Coronary artery (tissue), 2 donors: ENCODE measurements at regions not wholly inside any gene's neighbourhood (a gene's known extent, or its start where the extent isn't known, plus 50 kb on each side); places are given as distances from the start of the nearest gene placed in this dataset.
"Not testable (repeated sequence)": the region's sequence is repeated elsewhere in the genome, so short reads cannot be mapped to it uniquely, and the experiment has no call there.

ENCODE experiments used
- DNase-seq: peaks from one replicate; pipeline ENCODE4 v3.0.0-alpha.2; 2017; ENCODE audit warnings: low spot score
- H3K27ac ChIP-seq, 2 donors: fragments of 200-600 bp; sonication (generic); one replicate each; pipeline ENCODE4 v1.5.1; 2016 to 2019
- H3K4me3 ChIP-seq: fragments of 200-600 bp; sonication (generic); 2 replicates; pipeline ENCODE4 v1.5.1; 2016; ENCODE audit warnings: mild to moderate bottlenecking, moderate library complexity
- TF ChIP-seq, protein P1 (sequence below): fragments of 200-600 bp; sonication (generic); IDR thresholded peaks from one replicate; pipeline ENCODE4 v1.5.1; 2019; ENCODE audit warnings: antibody characterized with exemption

DNA sequence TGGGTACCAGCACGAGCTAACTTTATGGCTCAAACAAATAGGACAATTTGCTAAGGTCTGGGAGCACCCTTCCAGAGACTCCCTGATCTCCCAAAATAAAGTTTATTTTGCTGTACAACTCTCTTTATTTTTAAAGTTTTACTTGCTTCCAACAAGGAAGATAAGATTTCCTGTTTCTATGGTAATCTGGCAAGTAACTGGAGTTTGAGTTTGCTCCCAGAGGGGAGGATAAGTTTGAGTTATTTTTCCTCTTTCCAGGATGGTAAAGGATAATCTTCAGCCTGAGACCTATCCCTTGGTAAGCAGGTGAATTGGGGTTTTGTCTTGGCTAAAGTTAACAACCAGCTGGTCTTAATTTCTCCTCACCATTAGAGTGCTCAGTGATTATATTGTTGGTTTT is 1019.4 kb upstream of the ALCAM start:
- DNase-seq = no peak
- no peak overlapping the region for H3K27ac ChIP-seq
- H3K4me3 ChIP-seq = no peak overlapping the region

DNA sequence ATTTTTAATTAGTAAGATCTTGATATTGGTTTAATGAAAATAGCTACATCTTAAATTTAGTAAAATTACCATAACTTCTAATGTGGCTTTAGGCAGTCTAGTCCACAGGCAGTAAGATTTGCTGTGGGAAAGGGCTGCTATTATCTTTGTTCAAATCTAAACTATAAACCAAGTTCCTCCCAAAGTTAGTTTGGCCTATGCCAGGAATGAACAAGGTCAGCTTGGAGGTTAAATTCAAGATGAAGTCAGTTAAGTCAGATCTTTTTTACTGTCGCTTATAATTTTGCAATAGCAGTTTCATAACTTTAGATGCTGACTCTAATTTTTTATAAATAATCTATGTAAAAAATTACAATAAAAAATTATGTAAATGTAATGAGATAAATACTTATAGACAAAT is 1016.9 kb upstream of the ALCAM start:
- no peak overlapping the region for H3K4me3 ChIP-seq
- TF ChIP-seq, protein P1, sequence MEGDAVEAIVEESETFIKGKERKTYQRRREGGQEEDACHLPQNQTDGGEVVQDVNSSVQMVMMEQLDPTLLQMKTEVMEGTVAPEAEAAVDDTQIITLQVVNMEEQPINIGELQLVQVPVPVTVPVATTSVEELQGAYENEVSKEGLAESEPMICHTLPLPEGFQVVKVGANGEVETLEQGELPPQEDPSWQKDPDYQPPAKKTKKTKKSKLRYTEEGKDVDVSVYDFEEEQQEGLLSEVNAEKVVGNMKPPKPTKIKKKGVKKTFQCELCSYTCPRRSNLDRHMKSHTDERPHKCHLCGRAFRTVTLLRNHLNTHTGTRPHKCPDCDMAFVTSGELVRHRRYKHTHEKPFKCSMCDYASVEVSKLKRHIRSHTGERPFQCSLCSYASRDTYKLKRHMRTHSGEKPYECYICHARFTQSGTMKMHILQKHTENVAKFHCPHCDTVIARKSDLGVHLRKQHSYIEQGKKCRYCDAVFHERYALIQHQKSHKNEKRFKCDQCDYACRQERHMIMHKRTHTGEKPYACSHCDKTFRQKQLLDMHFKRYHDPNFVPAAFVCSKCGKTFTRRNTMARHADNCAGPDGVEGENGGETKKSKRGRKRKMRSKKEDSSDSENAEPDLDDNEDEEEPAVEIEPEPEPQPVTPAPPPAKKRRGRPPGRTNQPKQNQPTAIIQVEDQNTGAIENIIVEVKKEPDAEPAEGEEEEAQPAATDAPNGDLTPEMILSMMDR = no peak
- no peak for DNase-seq
- H3K27ac ChIP-seq = no peak overlapping the region

More for the DNA sequence above, 1019.4 kb upstream of the ALCAM start:
- TF ChIP-seq, protein P1 = no peak

DNA sequence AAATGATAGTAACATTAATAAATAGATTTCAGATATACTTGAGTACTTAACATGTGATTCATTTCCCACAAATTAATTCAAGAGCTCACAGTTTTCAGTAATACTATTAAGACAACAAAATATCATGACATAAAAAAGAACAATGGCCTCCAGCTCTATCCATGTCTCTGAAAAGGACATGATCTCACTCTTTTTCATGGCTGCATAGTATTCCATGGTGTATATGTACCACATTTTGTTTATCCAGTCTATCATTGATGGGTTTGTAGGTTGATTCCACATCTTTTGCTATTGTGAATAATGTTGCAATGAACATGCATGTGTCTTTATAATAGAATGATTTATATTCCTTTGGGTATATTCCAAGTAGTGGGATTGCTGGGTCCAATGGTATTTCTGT is 1012.8 kb upstream of the ALCAM start:
- TF ChIP-seq, protein P1 = no peak
- Histone ChIP-seq H3K27ac (no peak overlapping the region), H3K4me3 (no peak overlapping the region)
- no peak for DNase-seq

DNA sequence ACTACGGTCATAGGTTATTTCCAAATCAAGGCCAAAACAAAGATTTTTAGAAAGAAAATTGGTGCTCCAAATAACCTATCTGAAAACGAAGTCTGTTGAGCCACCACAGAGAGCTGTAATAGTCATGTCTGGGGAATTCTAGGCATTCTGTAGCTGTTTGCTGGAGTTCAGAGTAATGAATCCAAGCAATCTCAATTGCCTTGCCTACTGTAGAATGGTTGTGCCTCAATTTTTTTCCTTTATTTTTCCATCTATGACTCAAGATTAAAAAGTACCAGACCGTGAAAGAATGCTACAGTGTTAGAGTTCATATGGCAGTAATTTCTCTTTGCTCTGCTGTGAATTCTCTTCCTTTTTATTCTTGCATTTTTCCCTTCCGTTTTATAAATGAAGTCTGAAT is 1007.2 kb upstream of the ALCAM start:
- peak overlapping the region; percentile 29 for H3K4me3 ChIP-seq
- peak overlapping the region in 1 of 2 donors; percentile 24 for H3K27ac ChIP-seq
- DNase-seq = no peak
- TF ChIP-seq, protein P1 = no peak

DNA sequence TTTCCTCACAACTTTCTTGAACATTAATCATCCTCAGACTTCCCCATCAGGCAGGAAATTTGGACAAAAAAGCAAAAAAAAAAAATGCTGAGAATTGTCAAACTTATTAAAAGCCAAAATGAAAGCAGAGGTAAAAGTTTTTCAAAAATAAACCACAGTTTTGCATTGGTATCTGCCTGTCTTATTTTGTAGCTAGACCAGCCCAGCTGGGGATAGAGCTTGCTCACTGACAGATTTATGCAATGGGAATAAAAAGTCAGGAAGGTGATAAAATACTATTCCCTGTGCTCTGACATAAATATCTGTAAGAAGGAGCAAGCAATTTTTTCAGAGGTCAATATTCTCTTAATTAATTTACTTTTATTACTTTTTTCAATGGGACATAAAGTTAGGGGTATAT is 1006.7 kb upstream of the ALCAM start:
- peak overlapping the region in 1 of 2 donors; percentile 24 for H3K27ac ChIP-seq
- peak overlapping the region; percentile 29 for H3K4me3 ChIP-seq
- DNase-seq = no peak
- TF ChIP-seq, protein P1 = no peak

DNA sequence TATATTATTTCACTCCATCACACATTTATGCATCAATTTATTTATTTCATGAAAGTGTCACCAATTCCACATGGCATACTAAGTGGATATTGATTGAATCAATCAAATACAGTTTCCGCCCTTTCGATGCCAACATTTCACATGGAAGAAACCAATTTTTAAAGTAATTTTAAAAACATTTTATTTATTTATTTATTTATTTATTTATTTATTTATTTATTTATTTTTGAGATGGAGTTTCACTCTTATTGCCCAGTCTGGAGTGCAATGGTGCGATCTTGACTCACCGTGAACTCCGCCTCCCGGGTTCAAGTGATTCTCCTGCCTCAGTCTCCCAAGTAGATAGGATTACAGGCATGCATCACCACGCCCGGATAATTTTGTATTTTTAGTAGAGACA is 1005.0 kb upstream of the ALCAM start:
- not testable (repeated sequence) for H3K4me3 ChIP-seq, H3K27ac ChIP-seq, DNase-seq

DNA sequence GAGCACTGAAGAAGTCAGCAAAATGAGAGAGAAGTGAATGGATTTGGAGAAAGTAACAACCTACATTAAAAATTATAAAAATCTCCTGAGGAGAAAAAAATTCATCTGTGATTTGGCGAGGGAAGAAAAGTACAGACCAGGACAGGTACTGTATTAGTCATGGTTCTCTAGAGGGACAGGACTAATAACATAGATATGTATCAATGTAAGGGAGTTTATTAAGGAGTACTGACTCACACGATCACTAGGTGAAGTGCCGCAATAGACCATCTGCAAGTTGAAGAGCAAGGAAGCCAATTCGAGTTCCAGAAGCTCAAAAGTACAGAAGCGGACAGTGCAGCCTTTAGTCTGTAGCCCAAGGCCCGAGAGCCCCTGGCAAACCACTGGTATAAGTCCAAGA is 1004.4 kb upstream of the ALCAM start:
- no peak overlapping the region for H3K4me3 ChIP-seq
- TF ChIP-seq, protein P1 = no peak
- no peak overlapping the region for H3K27ac ChIP-seq
- no peak for DNase-seq

DNA sequence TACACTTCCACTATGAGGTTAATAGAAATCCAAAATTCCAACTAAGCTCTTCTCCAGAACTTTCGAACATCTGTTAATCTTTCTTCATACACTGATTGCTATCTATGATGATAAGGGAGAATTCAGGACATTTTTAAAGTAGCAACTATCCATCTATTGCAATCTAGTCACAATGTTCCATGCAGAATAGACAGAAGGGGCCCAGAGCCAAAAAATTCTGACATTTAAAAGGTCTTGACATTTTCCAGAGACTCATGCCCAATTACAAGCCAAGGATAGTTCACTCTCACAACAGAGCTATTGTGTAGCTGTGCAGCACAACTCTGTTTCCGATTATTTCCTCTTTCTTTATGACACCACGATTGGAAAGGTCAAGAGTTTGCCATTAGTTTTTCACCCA is 999.7 kb upstream of the ALCAM start:
- Histone ChIP-seq H3K27ac (no peak overlapping the region), H3K4me3 (no peak overlapping the region)
- no peak for DNase-seq
- TF ChIP-seq, protein P1 = no peak
